ENCODE measurements at regions not wholly inside any gene's neighbourhood (a gene's known extent, or its start where the extent isn't known, plus 50 kb on each side); places are given as distances from the start of the nearest gene placed in this dataset.

DNA sequence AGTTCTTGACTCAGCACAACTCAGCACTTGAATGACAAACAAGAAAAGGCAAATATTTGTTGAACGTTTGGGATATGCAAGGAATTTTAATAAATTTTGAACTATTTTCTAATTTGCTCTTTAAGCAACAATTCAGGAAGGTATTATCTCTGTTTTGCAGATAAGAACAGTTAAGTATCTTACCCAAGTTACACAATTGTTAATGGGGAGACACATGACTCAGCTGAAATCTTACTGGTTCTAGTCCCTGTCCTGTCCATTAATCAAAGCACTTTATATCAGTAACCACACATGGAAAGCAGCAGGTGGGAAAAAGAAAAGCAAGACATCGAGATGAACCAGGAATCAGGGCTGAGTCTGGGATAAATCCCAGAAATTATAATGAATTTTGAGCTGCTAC lies 493.9 kb upstream of the PIK3C3 start:
- TF ChIP-seq CTCF (IDR thresholded peaks at IDR 0.05) (no peak), EZH2phosphoT487 (IDR thresholded peaks at IDR 0.05) (no peak), EZH2 (IDR thresholded peaks at IDR 0.05) (no peak)
